ENCODE measurements at regions not wholly inside any gene's neighbourhood (a gene's known extent, or its start where the extent isn't known, plus 50 kb on each side); places are given as distances from the start of the nearest gene placed in this dataset.

- Mint-ChIP-seq H3K4me1 (ENCODE audit: unreplicated experiment) (no peaks in the 10 kb centered on the region), H3K9me3 (ENCODE audit: unreplicated experiment) (peaks cover 3% of the 10 kb centered on the region), H3K27me3 (ENCODE audit: unreplicated experiment) (peaks cover 14% of the 10 kb centered on the region), H3K36me3 (ENCODE audit: low read depth, unreplicated experiment) (peaks cover 2% of the 10 kb centered on the region), H3K4me3 (ENCODE audit: unreplicated experiment) (no peak overlapping the region), H3K27ac (ENCODE audit: unreplicated experiment) (no peak overlapping the region)
- no peak for TF ChIP-seq CTCF (IDR thresholded peaks at IDR 0.05; ENCODE audit: unreplicated experiment)
- DNase-seq (ENCODE audit: low spot score), result no peak
These were observed 128.8 kb downstream of the OLFM1 start for GRCh38 chr9:135216236-135216635.

GRCh38 chr9:135216791-135217441 lies 129.4 kb downstream of the OLFM1 start:
- no peak for DNase-seq (ENCODE audit: low spot score)
- Mint-ChIP-seq H3K4me1 (ENCODE audit: unreplicated experiment) (no peaks in the 10 kb centered on the region), H3K4me3 (ENCODE audit: unreplicated experiment) (no peak overlapping the region), H3K27ac (ENCODE audit: unreplicated experiment) (no peak overlapping the region), H3K36me3 (ENCODE audit: low read depth, unreplicated experiment) (peaks cover 2% of the 10 kb centered on the region), H3K9me3 (ENCODE audit: unreplicated experiment) (peaks cover 3% of the 10 kb centered on the region), H3K27me3 (ENCODE audit: unreplicated experiment) (peaks cover 14% of the 10 kb centered on the region)
- no peak for TF ChIP-seq CTCF (IDR thresholded peaks at IDR 0.05; ENCODE audit: unreplicated experiment)

DNA sequence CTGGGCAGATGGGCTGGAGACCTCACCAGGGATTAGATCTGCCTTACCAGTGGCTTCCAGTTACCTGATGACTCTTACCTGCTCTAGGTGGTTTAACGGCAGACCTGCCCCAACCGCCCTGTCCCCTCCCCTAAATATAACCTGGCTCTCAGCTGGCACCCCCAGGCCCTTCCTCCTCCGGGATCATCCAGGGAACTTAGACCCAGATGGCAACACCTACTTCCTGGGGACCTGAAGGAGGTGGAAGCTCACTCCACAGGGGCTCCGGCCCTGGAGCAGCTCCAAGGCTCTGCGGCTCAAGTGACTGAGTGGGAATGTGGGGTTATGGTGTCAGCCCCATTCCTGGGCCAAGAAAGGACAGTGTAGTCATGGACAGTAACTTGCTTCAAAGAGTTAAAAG lies 130.4 kb downstream of the OLFM1 start:
- no peak for DNase-seq (ENCODE audit: low spot score)
- no peak for TF ChIP-seq CTCF (IDR thresholded peaks at IDR 0.05; ENCODE audit: unreplicated experiment)
- no peak overlapping the region for H3K4me3 Mint-ChIP-seq (ENCODE audit: unreplicated experiment)
- no peaks in the 10 kb centered on the region for H3K36me3 Mint-ChIP-seq (ENCODE audit: low read depth, unreplicated experiment)
- peaks cover 12% of the 10 kb centered on the region for H3K27me3 Mint-ChIP-seq (ENCODE audit: unreplicated experiment)
- H3K27ac Mint-ChIP-seq (ENCODE audit: unreplicated experiment), result no peak overlapping the region
- H3K4me1 Mint-ChIP-seq (ENCODE audit: unreplicated experiment), result no peaks in the 10 kb centered on the region
- H3K9me3 Mint-ChIP-seq (ENCODE audit: unreplicated experiment), result no peaks in the 10 kb centered on the region

- H3K36me3 Mint-ChIP-seq (ENCODE audit: low read depth, unreplicated experiment), result no peaks in the 10 kb centered on the region
- no peak for TF ChIP-seq CTCF (IDR thresholded peaks at IDR 0.05; ENCODE audit: unreplicated experiment)
- H3K27ac Mint-ChIP-seq (ENCODE audit: unreplicated experiment), result no peak overlapping the region
- peaks cover 12% of the 10 kb centered on the region for H3K27me3 Mint-ChIP-seq (ENCODE audit: unreplicated experiment)
- H3K9me3 Mint-ChIP-seq (ENCODE audit: unreplicated experiment), result no peaks in the 10 kb centered on the region
- no peak overlapping the region for H3K4me3 Mint-ChIP-seq (ENCODE audit: unreplicated experiment)
- H3K4me1 Mint-ChIP-seq (ENCODE audit: unreplicated experiment), result no peaks in the 10 kb centered on the region
- no peak for DNase-seq (ENCODE audit: low spot score)
These were observed 131.1 kb downstream of the OLFM1 start for GRCh38 chr9:135218331-135219225.
